HepG2 (cell line): ENCODE measurements at regions not wholly inside any gene's neighbourhood (a gene's known extent, or its start where the extent isn't known, plus 50 kb on each side); places are given as distances from the start of the nearest gene placed in this dataset.

Source experiments
- ATAC-seq: fragments of 200-7000 bp; cut with Tn5 transposase; 3 replicates; pipeline ENCODE4 v1.9.1; 2020; ENCODE audit warnings: mild to moderate bottlenecking, moderate library complexity
- BruUV-seq: library from RNA; stranded (reverse); fragments of 400-500 nt; replicated peaks from 2 replicates; lab custom pipeline; 2021; lab: Mats Ljungman, UMichigan
- CTCF ChIA-PET: fragments of 300-600 bp; formaldehyde crosslinking; extraction: SDS; loops from one replicate; lab custom pipeline; 2021; ENCODE audit warnings: low total read pairs, inconsistent platforms, low intra/inter-chr PET ratio; lab: Yijun Ruan, JAX
- POLR2A ChIA-PET: fragments of 350-600 bp; sonication (Branson Sonifier 250); formaldehyde crosslinking; loops from one replicate; lab custom pipeline; 2020; ENCODE audit warnings: antibody characterized with exemption, inconsistent platforms; lab: Yijun Ruan, JAX
- DNase-seq: peaks from one replicate; pipeline ENCODE4 v3.0.0-alpha.2; 2015; ENCODE audit warnings: low spot score
- FAIRE-seq: peaks from 3 replicates; lab custom pipeline; 2011; peaks lifted over from hg19 to GRCh38; lab: Jason Lieb, UNC
- H2AFZ ChIP-seq: one replicate; pipeline ENCODE4 v1.6.1; 2011; ENCODE audit warnings: low read length, inconsistent platforms
- H3K27ac ChIP-seq: fragments of 300-600 bp; 3 replicates; pipeline ENCODE4 v1.8.0; 2011; ENCODE audit warnings: mixed run types, mild to moderate bottlenecking, mixed read lengths, low read length, inconsistent platforms; ENCODE audit not compliant: insufficient read depth; ENCODE audit errors: extremely low read length
- H3K27me3 ChIP-seq, 2 experiments: fragments of 200-600 bp in 1 of 2; 2 replicates in 1 of 2; 3 replicates in 1 of 2; pipeline versions ENCODE4 v1.6.0 to v1.8.0; 2011; ENCODE audit warnings: low read length in 2 of 2, mild to moderate bottlenecking in 2 of 2, moderate library complexity in 2 of 2, inconsistent platforms in 1 of 2; ENCODE audit not compliant: insufficient read depth in 2 of 2, control insufficient read depth in 1 of 2
- H3K36me3 ChIP-seq, 2 experiments: fragments of 200-600 bp in 1 of 2; replicated peaks in 1 of 2; 2 replicates in 1 of 2; 3 replicates in 1 of 2; pipeline versions ENCODE4 v1.5.1 to v1.8.0; 2011; ENCODE audit warnings: low read length in 2 of 2, inconsistent platforms in 1 of 2; ENCODE audit not compliant: insufficient read depth in 2 of 2, control insufficient read depth in 1 of 2
- H3K4me1 ChIP-seq: 2 replicates; pipeline ENCODE4 v1.5.1; 2012; ENCODE audit warnings: low read length, inconsistent platforms; ENCODE audit not compliant: insufficient read depth
- H3K4me2 ChIP-seq: 2 replicates; pipeline ENCODE4 v1.6.0; 2011; ENCODE audit warnings: low read depth, low read length, inconsistent platforms
- H3K4me3 ChIP-seq, 3 experiments: fragments of 200-600 bp in 1 of 3; sonication (generic), shearing (Covaris generic) in 1 of 3; replicated peaks in 1 of 3; 2 replicates each; pipeline ENCODE4 v1.5.1; 2011 to 2016; ENCODE audit warnings: low read length in 3 of 3, inconsistent platforms in 2 of 3, low read depth in 2 of 3, mild to moderate bottlenecking in 2 of 3, control low read depth in 1 of 3, mixed read lengths in 1 of 3; ENCODE audit not compliant: insufficient read depth in 1 of 3
- H3K79me2 ChIP-seq: one replicate; pipeline ENCODE4 v1.6.1; 2011; ENCODE audit warnings: low read length, inconsistent platforms; ENCODE audit not compliant: insufficient read depth
- H3K9ac ChIP-seq: 2 replicates; pipeline ENCODE4 v1.6.0; 2011; ENCODE audit warnings: mild to moderate bottlenecking, low read depth, low read length, inconsistent platforms; ENCODE audit not compliant: insufficient read depth
- H3K9me3 ChIP-seq: 2 replicates; pipeline ENCODE4 v1.5.1; 2012; ENCODE audit warnings: mild to moderate bottlenecking, low read length
- H4K20me1 ChIP-seq: 2 replicates; pipeline ENCODE4 v1.6.0; 2011; ENCODE audit warnings: inconsistent platforms, mild to moderate bottlenecking, low read length, moderate library complexity; ENCODE audit not compliant: insufficient read depth
- ARNTL ChIP-seq: sonication (generic); formaldehyde crosslinking; IDR thresholded peaks from 2 replicates; pipeline ENCODE4 v1.4.0; 2020; ENCODE audit warnings: mild to moderate bottlenecking, missing genetic modification reagents
- CENPX ChIP-seq: sonication (generic); formaldehyde crosslinking; IDR thresholded peaks from 2 replicates; pipeline ENCODE4 v1.9.0; 2021; ENCODE audit warnings: mild to moderate bottlenecking, missing genetic modification reagents, moderate library complexity
- MATR3 ChIP-seq: sonication (generic); formaldehyde crosslinking; IDR thresholded peaks from 2 replicates; pipeline ENCODE4 v1.4.0; 2020; ENCODE audit warnings: missing genetic modification reagents
- NR3C1 ChIP-seq: sonication (generic); formaldehyde crosslinking; IDR thresholded peaks from 2 replicates; pipeline ENCODE4 v1.4.0; 2020; ENCODE audit warnings: missing genetic modification reagents
- POGZ ChIP-seq: sonication (generic); formaldehyde crosslinking; IDR thresholded peaks from 2 replicates; pipeline ENCODE4 v1.4.0; 2020; ENCODE audit warnings: mild to moderate bottlenecking, missing genetic modification reagents
- REXO4 ChIP-seq: sonication (generic); formaldehyde crosslinking; IDR thresholded peaks from 2 replicates; pipeline ENCODE4 v1.8.0; 2022; ENCODE audit warnings: missing genetic modification reagents, mild to moderate bottlenecking, borderline replicate concordance
- SMC3 ChIP-seq: IDR thresholded peaks from 2 replicates; pipeline ENCODE4 v1.6.1; 2011; ENCODE audit warnings: low read length, improper control_type of control experiment
- ZNF629 ChIP-seq: sonication (generic); formaldehyde crosslinking; conservative IDR thresholded peaks from 2 replicates; pipeline ENCODE4 v1.5.0; 2020; ENCODE audit warnings: missing genetic modification reagents
- ZSCAN29 ChIP-seq: sonication (generic); formaldehyde crosslinking; conservative IDR thresholded peaks from 2 replicates; pipeline ENCODE4 v1.4.0; 2020; ENCODE audit warnings: mild to moderate bottlenecking, missing genetic modification reagents
- WGBS: methylation state at CpG from one replicate; pipeline ENCODE4 v1.1.6; 2017; ENCODE audit warnings: low lambda C conversion rate; 5-methylcytosine and 5-hydroxymethylcytosine counted together
- in situ Hi-C: cut with HindIII; loops from 2 replicates; pipeline ENCODE4 v1.10.0; 2017; ENCODE audit warnings: low pct_unique_long_range_greater_than_20kb; ENCODE audit not compliant: extremely low pct_ligation_motif_present
- intact Hi-C: fragments of 100-400 bp; cut with micrococcal nuclease; formaldehyde crosslinking; loops from one replicate; pipeline ENCODE4 v1.10.0; 2022; ENCODE audit not compliant: unreplicated experiment
- TF ChIP-seq, protein P1 (sequence below): IDR thresholded peaks from 2 replicates; pipeline ENCODE4 v1.4.0; 2020; ENCODE audit warnings: mild to moderate bottlenecking, missing genetic modification reagents
- TF ChIP-seq, protein P2 (sequence below): sonication (generic); formaldehyde crosslinking; IDR thresholded peaks from 2 replicates; pipeline ENCODE4 v1.9.0; 2022; ENCODE audit warnings: missing genetic modification reagents, mild to moderate bottlenecking, borderline replicate concordance

DNA sequence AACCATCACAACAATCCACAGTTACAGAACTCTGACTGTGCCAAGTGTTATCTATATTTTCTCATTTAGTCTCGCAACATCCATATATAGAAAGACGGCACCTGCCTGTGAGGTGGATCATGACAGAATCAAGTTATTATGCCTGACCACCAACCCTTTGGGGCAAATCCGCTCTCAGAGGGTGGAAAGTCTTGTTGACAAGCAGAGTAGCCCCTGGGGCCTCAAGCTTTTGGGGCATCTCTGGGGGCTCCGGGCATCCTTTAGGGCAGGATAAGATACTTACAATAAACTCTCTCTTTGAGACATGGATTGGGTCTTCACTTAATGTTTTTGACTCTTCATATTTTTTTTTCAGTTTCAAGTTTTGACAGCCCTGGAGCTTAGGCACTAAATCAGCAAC lies 150.5 kb upstream of the NAV2 start:
- intact Hi-C loops (loop anchor here (5.0 kb wide), 1 partner anchor 570 kb away; no protein-coding TSS in a partner anchor), in situ Hi-C loops (loop anchor here (5.0 kb wide), 3 partner anchors 185 to 570 kb away; no protein-coding TSS in a partner anchor)
- Histone ChIP-seq H3K27ac (no peak overlapping the region), H3K36me3 (no peaks in the 10 kb centered on the region), H3K4me3 (no peak overlapping the region), H4K20me1 (no peaks in the 10 kb centered on the region), H3K9me3 (no peaks in the 10 kb centered on the region), H3K79me2 (no peaks in the 10 kb centered on the region), H3K27me3 (peaks cover 0 to 32% of the 10 kb centered on the region in 2 experiments; a peak in 4 of 5 replicates), H2AFZ (no peak overlapping the region), H3K9ac (no peak overlapping the region), H3K4me1 (no peaks in the 10 kb centered on the region), H3K4me2 (no peak overlapping the region)
- 27% methylated on average over 4 of the region's 4 CpGs for WGBS
- FAIRE-seq = no peak
- no peak for DNase-seq
- no TSS peak for BruUV-seq
- ChIA-PET POLR2A (no interaction called here), CTCF (interaction anchor here (1.2 kb wide), 1 partner anchor 180 kb away, joined by 3 read pairs; no protein-coding TSS in a partner anchor)
- ATAC-seq = no peak
- TF ChIP-seq NR3C1 (CRISPR knock-in tag) (no peak), REXO4 (CRISPR knock-in tag) (no peak), ARNTL (CRISPR knock-in tag) (no peak), CENPX (CRISPR knock-in tag) (no peak), ZNF629 (CRISPR knock-in tag) (no peak), MATR3 (CRISPR knock-in tag) (no peak), POGZ (CRISPR knock-in tag) (no peak), SMC3 (no peak), ZSCAN29 (CRISPR knock-in tag) (no peak)
- TF ChIP-seq, protein P1, sequence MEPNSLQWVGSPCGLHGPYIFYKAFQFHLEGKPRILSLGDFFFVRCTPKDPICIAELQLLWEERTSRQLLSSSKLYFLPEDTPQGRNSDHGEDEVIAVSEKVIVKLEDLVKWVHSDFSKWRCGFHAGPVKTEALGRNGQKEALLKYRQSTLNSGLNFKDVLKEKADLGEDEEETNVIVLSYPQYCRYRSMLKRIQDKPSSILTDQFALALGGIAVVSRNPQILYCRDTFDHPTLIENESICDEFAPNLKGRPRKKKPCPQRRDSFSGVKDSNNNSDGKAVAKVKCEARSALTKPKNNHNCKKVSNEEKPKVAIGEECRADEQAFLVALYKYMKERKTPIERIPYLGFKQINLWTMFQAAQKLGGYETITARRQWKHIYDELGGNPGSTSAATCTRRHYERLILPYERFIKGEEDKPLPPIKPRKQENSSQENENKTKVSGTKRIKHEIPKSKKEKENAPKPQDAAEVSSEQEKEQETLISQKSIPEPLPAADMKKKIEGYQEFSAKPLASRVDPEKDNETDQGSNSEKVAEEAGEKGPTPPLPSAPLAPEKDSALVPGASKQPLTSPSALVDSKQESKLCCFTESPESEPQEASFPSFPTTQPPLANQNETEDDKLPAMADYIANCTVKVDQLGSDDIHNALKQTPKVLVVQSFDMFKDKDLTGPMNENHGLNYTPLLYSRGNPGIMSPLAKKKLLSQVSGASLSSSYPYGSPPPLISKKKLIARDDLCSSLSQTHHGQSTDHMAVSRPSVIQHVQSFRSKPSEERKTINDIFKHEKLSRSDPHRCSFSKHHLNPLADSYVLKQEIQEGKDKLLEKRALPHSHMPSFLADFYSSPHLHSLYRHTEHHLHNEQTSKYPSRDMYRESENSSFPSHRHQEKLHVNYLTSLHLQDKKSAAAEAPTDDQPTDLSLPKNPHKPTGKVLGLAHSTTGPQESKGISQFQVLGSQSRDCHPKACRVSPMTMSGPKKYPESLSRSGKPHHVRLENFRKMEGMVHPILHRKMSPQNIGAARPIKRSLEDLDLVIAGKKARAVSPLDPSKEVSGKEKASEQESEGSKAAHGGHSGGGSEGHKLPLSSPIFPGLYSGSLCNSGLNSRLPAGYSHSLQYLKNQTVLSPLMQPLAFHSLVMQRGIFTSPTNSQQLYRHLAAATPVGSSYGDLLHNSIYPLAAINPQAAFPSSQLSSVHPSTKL (CRISPR knock-in tag) = no peak
- TF ChIP-seq, protein P2, sequence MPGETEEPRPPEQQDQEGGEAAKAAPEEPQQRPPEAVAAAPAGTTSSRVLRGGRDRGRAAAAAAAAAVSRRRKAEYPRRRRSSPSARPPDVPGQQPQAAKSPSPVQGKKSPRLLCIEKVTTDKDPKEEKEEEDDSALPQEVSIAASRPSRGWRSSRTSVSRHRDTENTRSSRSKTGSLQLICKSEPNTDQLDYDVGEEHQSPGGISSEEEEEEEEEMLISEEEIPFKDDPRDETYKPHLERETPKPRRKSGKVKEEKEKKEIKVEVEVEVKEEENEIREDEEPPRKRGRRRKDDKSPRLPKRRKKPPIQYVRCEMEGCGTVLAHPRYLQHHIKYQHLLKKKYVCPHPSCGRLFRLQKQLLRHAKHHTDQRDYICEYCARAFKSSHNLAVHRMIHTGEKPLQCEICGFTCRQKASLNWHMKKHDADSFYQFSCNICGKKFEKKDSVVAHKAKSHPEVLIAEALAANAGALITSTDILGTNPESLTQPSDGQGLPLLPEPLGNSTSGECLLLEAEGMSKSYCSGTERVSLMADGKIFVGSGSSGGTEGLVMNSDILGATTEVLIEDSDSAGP (CRISPR knock-in tag) = no peak
